Bronchial epithelial cell (primary cell): ENCODE measurements at regions not wholly inside any gene's neighbourhood (a gene's known extent, or its start where the extent isn't known, plus 50 kb on each side); places are given as distances from the start of the nearest gene placed in this dataset.

Source experiments
- DNase-seq: peaks from one replicate; pipeline ENCODE4 v3.0.0-alpha.2; 2010; ENCODE audit warnings: low read depth
- FAIRE-seq: peaks from 2 replicates; lab custom pipeline; 2011; peaks lifted over from hg19 to GRCh38; lab: Jason Lieb, UNC
- H3K27me3 ChIP-seq: 2 replicates; pipeline ENCODE4 v1.5.1; 2011; ENCODE audit warnings: low read length; ENCODE audit not compliant: control insufficient read depth, insufficient read depth
- H3K36me3 ChIP-seq: 2 replicates; pipeline ENCODE4 v1.5.1; 2011; ENCODE audit warnings: low read length; ENCODE audit not compliant: control insufficient read depth, insufficient read depth
- H3K4me3 ChIP-seq: 2 replicates; pipeline ENCODE4 v1.5.1; 2011; ENCODE audit warnings: mild to moderate bottlenecking, low read depth, low read length, control low read depth
- TF ChIP-seq, protein P1 (sequence below): IDR thresholded peaks from 2 replicates; pipeline ENCODE4 v1.5.1; 2011; ENCODE audit warnings: mild to moderate bottlenecking, moderate library complexity, low read length, control low read depth, inconsistent platforms; ENCODE audit not compliant: insufficient read depth, severe bottlenecking

DNA sequence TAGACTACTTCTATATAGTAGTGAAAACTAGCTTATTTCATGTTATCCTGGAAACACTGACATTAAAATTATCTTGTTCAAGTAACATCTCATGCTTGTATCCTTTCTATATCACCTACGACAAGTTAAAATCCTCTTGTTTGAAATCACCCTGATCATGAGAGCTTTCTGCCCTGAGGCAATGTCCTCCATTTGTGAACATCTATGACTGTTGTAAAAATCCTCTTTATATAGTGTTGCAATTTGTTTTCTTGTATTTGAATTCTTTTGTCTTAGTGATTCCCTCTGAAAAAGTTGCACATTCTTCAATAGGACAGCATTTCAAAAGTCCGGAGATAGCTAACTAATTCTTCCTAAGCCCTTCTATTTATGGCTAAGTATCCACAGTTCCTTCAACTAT, 480.3 kb downstream of the NSUN3 start:
- Histone ChIP-seq H3K36me3 (no peaks in the 10 kb centered on the region), H3K27me3 (no peaks in the 10 kb centered on the region), H3K4me3 (no peak overlapping the region)
- no peak for DNase-seq
- TF ChIP-seq, protein P1, sequence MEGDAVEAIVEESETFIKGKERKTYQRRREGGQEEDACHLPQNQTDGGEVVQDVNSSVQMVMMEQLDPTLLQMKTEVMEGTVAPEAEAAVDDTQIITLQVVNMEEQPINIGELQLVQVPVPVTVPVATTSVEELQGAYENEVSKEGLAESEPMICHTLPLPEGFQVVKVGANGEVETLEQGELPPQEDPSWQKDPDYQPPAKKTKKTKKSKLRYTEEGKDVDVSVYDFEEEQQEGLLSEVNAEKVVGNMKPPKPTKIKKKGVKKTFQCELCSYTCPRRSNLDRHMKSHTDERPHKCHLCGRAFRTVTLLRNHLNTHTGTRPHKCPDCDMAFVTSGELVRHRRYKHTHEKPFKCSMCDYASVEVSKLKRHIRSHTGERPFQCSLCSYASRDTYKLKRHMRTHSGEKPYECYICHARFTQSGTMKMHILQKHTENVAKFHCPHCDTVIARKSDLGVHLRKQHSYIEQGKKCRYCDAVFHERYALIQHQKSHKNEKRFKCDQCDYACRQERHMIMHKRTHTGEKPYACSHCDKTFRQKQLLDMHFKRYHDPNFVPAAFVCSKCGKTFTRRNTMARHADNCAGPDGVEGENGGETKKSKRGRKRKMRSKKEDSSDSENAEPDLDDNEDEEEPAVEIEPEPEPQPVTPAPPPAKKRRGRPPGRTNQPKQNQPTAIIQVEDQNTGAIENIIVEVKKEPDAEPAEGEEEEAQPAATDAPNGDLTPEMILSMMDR, result no peak
- no peak for FAIRE-seq

DNA sequence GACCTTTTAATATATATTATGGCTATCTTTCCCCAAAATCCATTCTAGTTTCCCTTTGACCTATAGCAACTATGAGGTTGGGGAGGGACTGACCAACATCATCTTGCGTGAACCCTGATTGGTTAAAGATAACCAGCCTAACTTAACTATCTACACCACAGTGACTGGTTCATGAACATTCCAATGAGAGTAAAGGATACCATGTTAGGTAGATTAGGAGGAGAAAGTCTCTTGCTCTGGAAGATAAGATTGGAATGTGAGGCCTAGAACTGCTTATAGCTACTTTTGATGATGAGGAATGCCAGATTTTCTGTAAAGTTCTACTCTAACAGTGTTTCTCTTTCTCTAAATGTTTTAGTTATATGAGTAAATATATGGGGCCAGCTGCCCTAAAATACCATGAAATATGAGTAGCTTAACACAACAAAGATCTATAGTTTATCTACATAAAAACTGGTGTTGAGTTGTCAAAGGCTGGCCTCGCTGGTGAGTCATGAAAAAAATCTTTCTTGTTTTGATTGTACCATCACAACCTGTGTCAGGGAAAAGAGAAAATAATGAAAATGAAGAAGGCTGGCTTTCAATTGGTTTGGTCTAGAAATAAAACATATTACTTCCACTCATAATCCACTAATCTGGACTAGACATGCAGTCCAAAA, 481.4 kb downstream of the NSUN3 start:
- no peaks in the 10 kb centered on the region for H3K36me3 ChIP-seq
- DNase-seq (no peak), FAIRE-seq (no peak)
- H3K27me3 ChIP-seq, result no peaks in the 10 kb centered on the region
- TF ChIP-seq, protein P1, result no peak
- H3K4me3 ChIP-seq, result no peak overlapping the region

DNA sequence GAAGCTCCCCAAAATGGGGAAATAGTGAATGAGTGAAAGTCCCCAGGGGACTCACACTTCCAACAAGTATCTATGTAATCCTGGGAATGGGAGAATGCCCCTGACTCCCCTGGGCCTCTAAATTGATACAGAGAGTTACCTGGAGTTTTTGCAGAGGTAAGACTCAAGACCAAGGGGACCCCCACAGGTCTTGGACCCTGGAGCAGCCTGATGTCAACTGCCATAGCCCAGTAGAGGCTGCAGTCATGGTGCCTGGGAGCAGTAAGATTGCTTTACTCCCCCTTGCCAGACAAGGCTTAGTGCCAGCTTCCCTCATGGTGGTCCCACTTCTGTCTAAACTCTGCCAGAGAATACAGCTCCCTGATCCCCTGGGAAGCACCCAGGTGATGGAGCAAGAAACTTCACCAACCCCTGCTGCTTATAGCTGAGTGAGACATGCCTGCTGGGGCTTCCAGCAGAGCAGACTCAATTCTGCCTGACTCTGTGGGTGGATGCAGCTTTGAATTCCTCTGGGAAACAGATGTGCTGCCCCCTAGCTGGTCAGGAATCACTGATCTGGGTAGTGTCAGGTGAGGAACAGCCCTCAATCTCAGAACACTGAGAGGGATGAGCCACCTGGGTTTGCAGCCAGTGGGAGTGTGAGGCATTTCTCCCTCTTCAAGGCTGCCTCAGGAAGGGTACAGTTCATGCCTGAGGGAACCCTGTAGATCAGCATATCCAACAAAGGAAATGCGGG, 485.9 kb downstream of the NSUN3 start:
- H3K27me3 ChIP-seq, result no peaks in the 10 kb centered on the region
- TF ChIP-seq, protein P1, result no peak
- no peak for DNase-seq
- H3K4me3 ChIP-seq, result no peak overlapping the region
- FAIRE-seq, result no peak
- no peaks in the 10 kb centered on the region for H3K36me3 ChIP-seq

DNA sequence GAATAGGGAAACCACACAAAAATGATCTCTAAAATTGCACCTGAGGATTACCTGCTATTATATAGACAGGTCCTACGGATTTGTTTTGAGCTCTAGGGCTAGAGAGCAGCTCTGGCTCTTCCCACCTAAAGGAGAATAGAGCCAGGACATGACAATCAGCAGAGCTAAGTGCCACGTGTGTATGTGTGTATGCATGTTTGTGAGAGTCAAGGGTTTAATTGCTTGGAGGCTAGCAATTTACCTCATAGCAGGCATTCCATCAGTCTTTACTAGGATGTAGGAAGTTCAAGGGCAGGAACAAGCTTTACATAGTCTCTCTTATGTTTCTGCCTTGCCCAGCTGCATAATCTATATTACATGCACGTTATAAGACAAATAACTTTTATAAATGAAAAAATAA, 498.2 kb downstream of the NSUN3 start:
- DNase-seq, result no peak
- Histone ChIP-seq H3K4me3 (no peak overlapping the region), H3K36me3 (no peaks in the 10 kb centered on the region), H3K27me3 (no peaks in the 10 kb centered on the region)
- TF ChIP-seq, protein P1, result no peak
- no peak for FAIRE-seq

DNA sequence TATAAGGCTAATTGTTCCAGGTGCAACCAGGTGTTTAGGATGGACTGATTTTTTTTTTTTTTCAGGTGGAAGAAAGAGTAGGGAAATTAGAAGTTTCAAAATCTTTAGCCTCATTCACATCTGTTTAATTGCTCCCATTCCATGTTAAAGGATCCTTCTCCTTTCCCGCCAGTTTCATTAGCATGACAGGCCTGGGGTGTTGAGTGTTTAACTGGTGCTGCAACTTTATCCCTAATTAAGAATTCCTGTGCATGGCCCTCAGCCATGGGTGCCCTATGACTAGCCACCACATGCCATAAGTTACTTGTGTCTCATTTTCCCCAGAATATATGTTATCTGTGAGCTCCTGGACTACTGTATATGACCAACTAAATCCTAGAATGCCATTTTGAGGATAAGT, 501.4 kb downstream of the NSUN3 start:
- no peak overlapping the region for H3K4me3 ChIP-seq
- TF ChIP-seq, protein P1, result no peak
- H3K36me3 ChIP-seq, result no peaks in the 10 kb centered on the region
- no peaks in the 10 kb centered on the region for H3K27me3 ChIP-seq
- FAIRE-seq (no peak), DNase-seq (no peak)

DNA sequence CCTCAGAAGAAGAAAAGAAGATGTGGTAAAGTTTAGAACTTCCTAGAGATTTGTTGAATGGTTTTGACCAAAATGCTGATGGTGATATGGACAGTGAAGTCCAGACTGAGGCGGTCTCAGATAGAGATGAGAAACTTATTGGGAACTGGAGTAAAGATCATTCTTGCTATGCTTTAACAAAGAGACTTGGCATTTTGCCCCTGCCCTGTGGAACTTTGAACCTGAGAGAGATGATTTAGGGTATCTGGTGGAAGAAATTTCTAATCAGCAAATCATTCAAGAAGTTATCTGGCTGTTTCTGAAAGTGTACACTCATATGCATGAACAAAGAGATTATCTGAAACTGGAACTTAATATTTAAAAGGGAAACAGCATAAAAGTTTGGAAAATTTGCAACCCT, 505.2 kb downstream of the NSUN3 start:
- no peak for FAIRE-seq
- no peaks in the 10 kb centered on the region for H3K36me3 ChIP-seq
- no peak overlapping the region for H3K4me3 ChIP-seq
- H3K27me3 ChIP-seq, result no peaks in the 10 kb centered on the region
- TF ChIP-seq, protein P1, result no peak
- DNase-seq, result no peak
